Neural cell (in vitro differentiated cells): ENCODE measurements at regions not wholly inside any gene's neighbourhood (a gene's known extent, or its start where the extent isn't known, plus 50 kb on each side); places are given as distances from the start of the nearest gene placed in this dataset.

Experiments used
- H2AFZ ChIP-seq: fragments of 200-600, 300-800 bp; sonication (generic), shearing (Covaris generic); 2 replicates; pipeline ENCODE4 v1.6.0; 2014; ENCODE audit warnings: low read depth, mild to moderate bottlenecking, antibody characterized with exemption, low read length, moderate library complexity
- H3F3A ChIP-seq: fragments of 200-600 bp; shearing (Covaris generic); 2 replicates; pipeline ENCODE4 v1.6.1; 2016; ENCODE audit warnings: mild to moderate bottlenecking, moderate library complexity, mixed read lengths, antibody characterized with exemption, low read length; ENCODE audit not compliant: insufficient read depth, poor library complexity, severe bottlenecking
- H3K27ac ChIP-seq: fragments of 200-600, 300-800 bp; sonication (generic), shearing (Covaris generic); 2 replicates; pipeline ENCODE4 v1.5.1; 2014; ENCODE audit warnings: mild to moderate bottlenecking, low read length, moderate library complexity
- H3K27me3 ChIP-seq: fragments of 300-800, 200-600 bp; sonication (generic), shearing (Covaris generic); 2 replicates; pipeline ENCODE4 v1.6.0; 2014; ENCODE audit warnings: mild to moderate bottlenecking, low read depth, low read length, moderate library complexity; ENCODE audit not compliant: insufficient read depth
- H3K36me3 ChIP-seq: fragments of 300-800, 200-600 bp; sonication (generic), shearing (Covaris generic); 2 replicates; pipeline ENCODE4 v1.5.1; 2014; ENCODE audit warnings: mild to moderate bottlenecking, antibody characterized with exemption, low read length, moderate library complexity; ENCODE audit not compliant: insufficient read depth
- H3K4me2 ChIP-seq: fragments of 300-800, 200-600 bp; sonication (generic), shearing (Covaris generic); 2 replicates; pipeline ENCODE4 v1.6.0; 2014; ENCODE audit warnings: mild to moderate bottlenecking, low read length
- H3K4me3 ChIP-seq: fragments of 300-800, 200-600 bp; sonication (generic), shearing (Covaris generic); 2 replicates; pipeline ENCODE4 v1.5.1; 2014; ENCODE audit warnings: mild to moderate bottlenecking, low read length, moderate library complexity
- H3K79me2 ChIP-seq: fragments of 200-600 bp; shearing (Covaris generic); replicated peaks from 2 replicates; pipeline ENCODE4 v1.6.0; 2014; ENCODE audit warnings: mild to moderate bottlenecking, low read length, moderate library complexity; ENCODE audit not compliant: insufficient read depth
- H3K9ac ChIP-seq: fragments of 300-800, 200-600 bp; sonication (generic), shearing (Covaris generic); 2 replicates; pipeline ENCODE4 v1.6.1; 2016; ENCODE audit warnings: mild to moderate bottlenecking, low read length, mixed read lengths
- H3K9me2 ChIP-seq: fragments of 200-600 bp; shearing (Covaris generic); 2 replicates; pipeline ENCODE4 v1.6.1; 2016; ENCODE audit warnings: mild to moderate bottlenecking, low read length, mixed read lengths; ENCODE audit not compliant: insufficient read depth
- H3K9me3 ChIP-seq: fragments of 200-600, 300-800 bp; sonication (generic), shearing (Covaris generic); 2 replicates; pipeline ENCODE4 v1.6.1; 2016; ENCODE audit warnings: mild to moderate bottlenecking, mixed run types, low read length, moderate library complexity, mixed read lengths
- H4K20me1 ChIP-seq: fragments of 200-600 bp; shearing (Covaris generic); 2 replicates; pipeline ENCODE4 v1.6.1; 2016; ENCODE audit warnings: mild to moderate bottlenecking, mixed run types; ENCODE audit not compliant: insufficient read depth
- EP300 ChIP-seq: fragments of 450-650 bp; conservative IDR thresholded peaks from 2 replicates; pipeline ENCODE4 v1.6.1; 2014; ENCODE audit warnings: antibody characterized with exemption, mild to moderate bottlenecking, moderate library complexity; ENCODE audit not compliant: poor library complexity, severe bottlenecking
- EZH2 ChIP-seq: fragments of 200-600, 300-800 bp; shearing (Covaris generic), sonication (generic); IDR thresholded peaks from 2 replicates; pipeline ENCODE4 v1.6.1; 2014; ENCODE audit warnings: antibody characterized with exemption, low read length, borderline replicate concordance, mild to moderate bottlenecking; ENCODE audit not compliant: insufficient read depth, poor library complexity, severe bottlenecking
- MXI1 ChIP-seq: fragments of 450-650 bp; conservative IDR thresholded peaks from 2 replicates; pipeline ENCODE4 v1.6.1; 2014; ENCODE audit warnings: antibody characterized with exemption, mild to moderate bottlenecking; ENCODE audit not compliant: poor library complexity, severe bottlenecking
- POLR2AphosphoS5 ChIP-seq: IDR thresholded peaks from 2 replicates; pipeline ENCODE4 v1.6.1; 2012
- RAD21 ChIP-seq: fragments of 450-650 bp; conservative IDR thresholded peaks from 2 replicates; pipeline ENCODE4 v1.6.1; 2014; ENCODE audit warnings: antibody characterized with exemption, mild to moderate bottlenecking, moderate library complexity
- REST ChIP-seq: IDR thresholded peaks from 2 replicates; pipeline ENCODE4 v1.6.1; 2012; ENCODE audit warnings: borderline replicate concordance
- SMC3 ChIP-seq: fragments of 450-650 bp; conservative IDR thresholded peaks from 2 replicates; pipeline ENCODE4 v1.6.1; 2014; ENCODE audit warnings: antibody characterized with exemption, mild to moderate bottlenecking, moderate library complexity; ENCODE audit not compliant: poor library complexity
- TAF1 ChIP-seq: IDR thresholded peaks from 2 replicates; pipeline ENCODE4 v1.6.1; 2012; ENCODE audit warnings: low read depth
- TF ChIP-seq, protein P1 (sequence below): fragments of 450-650 bp; IDR thresholded peaks from 2 replicates; pipeline ENCODE4 v1.5.1; 2014; ENCODE audit warnings: antibody characterized with exemption, mild to moderate bottlenecking, moderate library complexity; ENCODE audit not compliant: poor library complexity, severe bottlenecking

- Histone ChIP-seq H3K9me2 (no peaks in the 10 kb centered on the region), H2AFZ (no peak overlapping the region), H3K9me3 (no peaks in the 10 kb centered on the region), H3K27ac (no peak overlapping the region), H3K36me3 (no peaks in the 10 kb centered on the region), H3K27me3 (no peaks in the 10 kb centered on the region), H4K20me1 (no peaks in the 10 kb centered on the region), H3K79me2 (no peaks in the 10 kb centered on the region), H3K4me2 (no peak overlapping the region), H3K4me3 (no peak overlapping the region), H3K9ac (no peak overlapping the region), H3F3A (no peaks in the 10 kb centered on the region)
- TF ChIP-seq SMC3 (no peak), RAD21 (no peak), POLR2AphosphoS5 (no peak), REST (no peak), MXI1 (no peak), EZH2 (no peak), EP300 (no peak)
- TF ChIP-seq, protein P1, sequence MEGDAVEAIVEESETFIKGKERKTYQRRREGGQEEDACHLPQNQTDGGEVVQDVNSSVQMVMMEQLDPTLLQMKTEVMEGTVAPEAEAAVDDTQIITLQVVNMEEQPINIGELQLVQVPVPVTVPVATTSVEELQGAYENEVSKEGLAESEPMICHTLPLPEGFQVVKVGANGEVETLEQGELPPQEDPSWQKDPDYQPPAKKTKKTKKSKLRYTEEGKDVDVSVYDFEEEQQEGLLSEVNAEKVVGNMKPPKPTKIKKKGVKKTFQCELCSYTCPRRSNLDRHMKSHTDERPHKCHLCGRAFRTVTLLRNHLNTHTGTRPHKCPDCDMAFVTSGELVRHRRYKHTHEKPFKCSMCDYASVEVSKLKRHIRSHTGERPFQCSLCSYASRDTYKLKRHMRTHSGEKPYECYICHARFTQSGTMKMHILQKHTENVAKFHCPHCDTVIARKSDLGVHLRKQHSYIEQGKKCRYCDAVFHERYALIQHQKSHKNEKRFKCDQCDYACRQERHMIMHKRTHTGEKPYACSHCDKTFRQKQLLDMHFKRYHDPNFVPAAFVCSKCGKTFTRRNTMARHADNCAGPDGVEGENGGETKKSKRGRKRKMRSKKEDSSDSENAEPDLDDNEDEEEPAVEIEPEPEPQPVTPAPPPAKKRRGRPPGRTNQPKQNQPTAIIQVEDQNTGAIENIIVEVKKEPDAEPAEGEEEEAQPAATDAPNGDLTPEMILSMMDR = no peak
These were observed 742.0 kb upstream of the LRRTM4 start for GRCh38 chr2:78264130-78264529.

DNA sequence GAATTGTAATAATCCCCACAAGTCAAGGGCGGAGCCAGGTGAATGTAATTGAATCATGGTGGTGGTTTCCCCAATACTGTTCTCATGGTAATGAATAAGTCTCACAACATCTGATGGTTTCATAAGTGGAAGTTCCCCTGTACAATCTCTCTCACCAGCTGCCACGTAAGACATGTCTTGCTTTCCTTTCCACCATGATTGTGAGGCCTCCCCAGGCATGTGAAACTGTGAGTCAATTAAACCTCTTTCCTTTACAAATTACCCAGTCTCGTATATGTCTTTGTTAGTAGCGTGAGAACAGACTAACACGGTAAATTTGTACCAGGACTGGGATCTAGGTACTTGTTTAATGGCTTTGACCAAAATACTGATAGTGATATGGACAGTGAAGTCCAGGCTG lies 744.3 kb upstream of the REG3G start:
- H3K9ac ChIP-seq = no peak overlapping the region
- no peaks in the 10 kb centered on the region for H4K20me1 ChIP-seq
- no peaks in the 10 kb centered on the region for H3K9me2 ChIP-seq
- no peaks in the 10 kb centered on the region for H3F3A ChIP-seq
- no peak overlapping the region for H3K4me3 ChIP-seq
- no peak overlapping the region for H3K27ac ChIP-seq
- no peaks in the 10 kb centered on the region for H3K79me2 ChIP-seq
- H3K36me3 ChIP-seq = no peaks in the 10 kb centered on the region
- no peak overlapping the region for H3K4me2 ChIP-seq
- no peaks in the 10 kb centered on the region for H3K9me3 ChIP-seq
- H3K27me3 ChIP-seq = no peaks in the 10 kb centered on the region
- no peak overlapping the region for H2AFZ ChIP-seq
- TF ChIP-seq EZH2 = no peak
- no peak for TF ChIP-seq MXI1
- no peak for TF ChIP-seq TAF1
- TF ChIP-seq, protein P1 = no peak
- no peak for TF ChIP-seq REST
- TF ChIP-seq RAD21 = no peak
- TF ChIP-seq EP300 = no peak
- no peak for TF ChIP-seq SMC3
- TF ChIP-seq POLR2AphosphoS5 = no peak
